Mesenchymal stem cell (in vitro differentiated cells and primary cell): ENCODE measurements at regions not wholly inside any gene's neighbourhood (a gene's known extent, or its start where the extent isn't known, plus 50 kb on each side); places are given as distances from the start of the nearest gene placed in this dataset.

Source experiments
- DNase-seq: peaks from one replicate; pipeline ENCODE4 v3.0.0-alpha.2; 2013
- H2AFZ ChIP-seq: one replicate; pipeline ENCODE4 v1.6.1; 2013; ENCODE audit warnings: low read depth, mild to moderate bottlenecking, control low read depth, inconsistent platforms, low read length, moderate library complexity
- H2AK5ac ChIP-seq: 2 replicates; pipeline ENCODE4 v1.6.1; 2013; ENCODE audit warnings: low read length, moderate library complexity, mild to moderate bottlenecking, inconsistent platforms; ENCODE audit not compliant: severe bottlenecking
- H2BK120ac ChIP-seq: one replicate; pipeline ENCODE4 v1.6.1; 2013; ENCODE audit warnings: low read depth, mild to moderate bottlenecking, inconsistent platforms, low read length, moderate library complexity
- H2BK12ac ChIP-seq, 2 experiments: one replicate each; pipeline ENCODE4 v1.6.1; 2013; ENCODE audit warnings: inconsistent platforms in 2 of 2, low read length in 2 of 2, mild to moderate bottlenecking in 2 of 2, moderate library complexity in 2 of 2, control low read depth in 1 of 2
- H2BK15ac ChIP-seq: one replicate; pipeline ENCODE4 v1.6.1; 2013; ENCODE audit warnings: mild to moderate bottlenecking, low read depth, inconsistent platforms; ENCODE audit not compliant: poor library complexity, severe bottlenecking
- H2BK5ac ChIP-seq: 2 replicates; pipeline ENCODE4 v1.6.1; 2013; ENCODE audit warnings: low read depth, mild to moderate bottlenecking, low read length, control low read depth, inconsistent platforms; ENCODE audit not compliant: poor library complexity, severe bottlenecking
- H3K14ac ChIP-seq, 2 experiments: one replicate each; pipeline ENCODE4 v1.6.1; 2013; ENCODE audit warnings: inconsistent platforms in 2 of 2, low read length in 2 of 2, control low read depth in 1 of 2, mild to moderate bottlenecking in 1 of 2, moderate library complexity in 1 of 2
- H3K18ac ChIP-seq, 2 experiments: one replicate each; pipeline ENCODE4 v1.6.1; 2013; ENCODE audit warnings: inconsistent platforms in 2 of 2, low read length in 2 of 2, control low read depth in 1 of 2, low read depth in 1 of 2, mild to moderate bottlenecking in 1 of 2
- H3K23ac ChIP-seq, 2 experiments: one replicate each; pipeline ENCODE4 v1.6.1; 2013; ENCODE audit warnings: inconsistent platforms in 2 of 2, low read length in 2 of 2, mild to moderate bottlenecking in 2 of 2, moderate library complexity in 2 of 2, control low read depth in 1 of 2
- H3K27ac ChIP-seq: 2 replicates; pipeline ENCODE4 v1.5.1; 2013; ENCODE audit warnings: mild to moderate bottlenecking, moderate library complexity, low read length, control low read depth, inconsistent platforms; ENCODE audit not compliant: poor library complexity, severe bottlenecking
- H3K27me3 ChIP-seq, 2 experiments: 2 replicates each; pipeline versions ENCODE4 v1.6.1 to v1.7.0; 2013; ENCODE audit warnings: low read length in 2 of 2, mild to moderate bottlenecking in 2 of 2, moderate library complexity in 2 of 2, control low read depth in 1 of 2, inconsistent platforms in 1 of 2; ENCODE audit not compliant: control insufficient read depth in 1 of 2, insufficient read depth in 1 of 2
- H3K36me3 ChIP-seq, 2 experiments: 2 replicates each; pipeline versions ENCODE4 v1.6.1 to v1.7.0; 2013; ENCODE audit warnings: low read length in 2 of 2, control low read depth in 1 of 2, inconsistent platforms in 1 of 2, low read depth in 1 of 2, mild to moderate bottlenecking in 1 of 2; ENCODE audit not compliant: insufficient read depth in 2 of 2, control insufficient read depth in 1 of 2
- H3K4ac ChIP-seq, 2 experiments: one replicate each; pipeline ENCODE4 v1.6.1; 2013; ENCODE audit warnings: inconsistent platforms in 2 of 2, low read length in 2 of 2, mild to moderate bottlenecking in 2 of 2, moderate library complexity in 2 of 2, control low read depth in 1 of 2, low read depth in 1 of 2
- H3K4me1 ChIP-seq: 2 replicates; pipeline ENCODE4 v1.6.1; 2013; ENCODE audit warnings: low read depth, low read length, control low read depth; ENCODE audit not compliant: control insufficient read depth, insufficient read depth
- H3K4me2 ChIP-seq: 2 replicates; pipeline ENCODE4 v1.6.1; 2013; ENCODE audit warnings: low read length, mild to moderate bottlenecking, inconsistent platforms; ENCODE audit not compliant: poor library complexity, severe bottlenecking
- H3K4me3 ChIP-seq, 2 experiments: 2 replicates each; pipeline versions ENCODE4 v1.5.1 to v1.7.0; 2013; ENCODE audit warnings: low read length in 2 of 2, mild to moderate bottlenecking in 2 of 2, control low read depth in 1 of 2, low read depth in 1 of 2; ENCODE audit not compliant: insufficient read depth in 1 of 2
- H3K79me1 ChIP-seq: replicated peaks from 2 replicates; pipeline ENCODE4 v1.6.1; 2013; ENCODE audit warnings: mild to moderate bottlenecking, control low read depth, low read length, inconsistent platforms; ENCODE audit not compliant: poor library complexity, severe bottlenecking
- H3K9ac ChIP-seq: 2 replicates; pipeline ENCODE4 v1.7.0; 2013; ENCODE audit warnings: mild to moderate bottlenecking, low read length, moderate library complexity
- H3K9me3 ChIP-seq: 2 replicates; pipeline ENCODE4 v1.7.0; 2013; ENCODE audit warnings: mild to moderate bottlenecking, low read length; ENCODE audit not compliant: control insufficient read depth
- H4K8ac ChIP-seq: one replicate; pipeline ENCODE4 v1.6.1; 2013; ENCODE audit warnings: inconsistent platforms, mild to moderate bottlenecking, low read length, moderate library complexity
- H4K91ac ChIP-seq: one replicate; pipeline ENCODE4 v1.6.1; 2013; ENCODE audit warnings: mild to moderate bottlenecking, low read length, inconsistent platforms
- WGBS: methylation state at CpG from one replicate; pipeline ENCODE4 v1.1.7; 2013; ENCODE audit warnings: mixed read lengths; 5-methylcytosine and 5-hydroxymethylcytosine counted together

- no peak overlapping the region for H3K23ac ChIP-seq
Measured at GRCh38 chr3:22977042-22977441, 226.1 kb upstream of the UBE2E2 start.

GRCh38 chr3:22977650-22978289 lies 225.4 kb upstream of the UBE2E2 start:
- H3K36me3 ChIP-seq: no peaks in the 10 kb centered on the region
- no peak overlapping the region for H4K8ac ChIP-seq
- no peak overlapping the region for H2BK12ac ChIP-seq
- H3K4ac ChIP-seq: no peak overlapping the region
- H3K79me1 ChIP-seq: no peaks in the 10 kb centered on the region
- H3K23ac ChIP-seq: no peak overlapping the region
- H2BK15ac ChIP-seq: no peak overlapping the region
- no peak for DNase-seq
- 100% methylated on average over 2 of the region's 3 CpGs for WGBS
- no peak overlapping the region for H4K91ac ChIP-seq
- no peak overlapping the region for H2BK120ac ChIP-seq
- no peak overlapping the region for H2AFZ ChIP-seq
- no peak overlapping the region for H3K18ac ChIP-seq
- peaks cover 3% of the 10 kb centered on the region for H3K4me1 ChIP-seq
- no peaks in the 10 kb centered on the region for H3K27me3 ChIP-seq
- no peak overlapping the region for H2BK5ac ChIP-seq
- no peak overlapping the region for H3K27ac ChIP-seq
- no peak overlapping the region for H3K4me2 ChIP-seq
- no peak overlapping the region for H2AK5ac ChIP-seq
- no peak overlapping the region for H3K14ac ChIP-seq
- H3K4me3 ChIP-seq: no peak overlapping the region
- peaks cover 4% of the 10 kb centered on the region for H3K9me3 ChIP-seq
- H3K9ac ChIP-seq: no peak overlapping the region

More at GRCh38 chr3:22977042-22977441, 226.1 kb upstream of the UBE2E2 start:
- H3K18ac ChIP-seq: no peak overlapping the region
- H2BK120ac ChIP-seq: no peak overlapping the region
- no peak overlapping the region for H2BK5ac ChIP-seq
- H3K4me2 ChIP-seq: no peak overlapping the region
- no peak overlapping the region for H3K9ac ChIP-seq
- H2AFZ ChIP-seq: no peak overlapping the region
- no peak overlapping the region for H2AK5ac ChIP-seq
- 87% methylated on average over 2 of the region's 2 CpGs for WGBS
- H3K79me1 ChIP-seq: no peaks in the 10 kb centered on the region
- H4K91ac ChIP-seq: no peak overlapping the region
- H3K27me3 ChIP-seq: no peaks in the 10 kb centered on the region
- peaks cover 3% of the 10 kb centered on the region for H3K4me1 ChIP-seq
- H3K4ac ChIP-seq: no peak overlapping the region
- H2BK15ac ChIP-seq: no peak overlapping the region
- H3K36me3 ChIP-seq: no peaks in the 10 kb centered on the region
- no peak for DNase-seq
- H3K14ac ChIP-seq: no peak overlapping the region
- peaks cover 4% of the 10 kb centered on the region for H3K9me3 ChIP-seq
- no peak overlapping the region for H4K8ac ChIP-seq
- no peak overlapping the region for H3K4me3 ChIP-seq
- no peak overlapping the region for H2BK12ac ChIP-seq
- H3K27ac ChIP-seq: no peak overlapping the region

- H2BK120ac ChIP-seq: no peak overlapping the region
- no peak overlapping the region for H3K27ac ChIP-seq
- H2BK5ac ChIP-seq: no peak overlapping the region
- no peak overlapping the region for H2BK12ac ChIP-seq
- peaks cover 3% of the 10 kb centered on the region for H3K4me1 ChIP-seq
- H3K14ac ChIP-seq: no peak overlapping the region
- H3K27me3 ChIP-seq: no peaks in the 10 kb centered on the region
- DNase-seq: no peak
- H3K4me2 ChIP-seq: no peak overlapping the region
- 100% methylated on average over 3 of the region's 4 CpGs for WGBS
- no peak overlapping the region for H3K18ac ChIP-seq
- no peak overlapping the region for H3K4me3 ChIP-seq
- H4K91ac ChIP-seq: no peak overlapping the region
- H2BK15ac ChIP-seq: no peak overlapping the region
- H2AK5ac ChIP-seq: no peak overlapping the region
- no peaks in the 10 kb centered on the region for H3K79me1 ChIP-seq
- no peak overlapping the region for H3K4ac ChIP-seq
- peaks cover under 1% of the 10 kb centered on the region for H3K9me3 ChIP-seq
- no peak overlapping the region for H2AFZ ChIP-seq
- no peak overlapping the region for H3K9ac ChIP-seq
- H3K36me3 ChIP-seq: no peaks in the 10 kb centered on the region
- H3K23ac ChIP-seq: no peak overlapping the region
- no peak overlapping the region for H4K8ac ChIP-seq
Measured at GRCh38 chr3:22979581-22979980, 223.5 kb upstream of the UBE2E2 start.

GRCh38 chr3:22980346-22980745 lies 222.8 kb upstream of the UBE2E2 start:
- Histone ChIP-seq H2AK5ac (no peak overlapping the region), H3K4ac (no peak overlapping the region), H3K36me3 (no peaks in the 10 kb centered on the region), H2BK12ac (no peak overlapping the region), H2BK15ac (no peak overlapping the region), H2BK120ac (no peak overlapping the region), H3K4me2 (no peak overlapping the region), H3K4me1 (peaks cover 3% of the 10 kb centered on the region), H2AFZ (no peak overlapping the region), H3K9ac (no peak overlapping the region), H2BK5ac (no peak overlapping the region), H3K14ac (no peak overlapping the region), H3K23ac (no peak overlapping the region), H3K9me3 (peaks cover 5% of the 10 kb centered on the region), H4K8ac (no peak overlapping the region), H3K27ac (no peak overlapping the region), H3K27me3 (no peaks in the 10 kb centered on the region), H3K18ac (no peak overlapping the region), H3K4me3 (no peak overlapping the region), H4K91ac (no peak overlapping the region), H3K79me1 (no peaks in the 10 kb centered on the region)
- DNase-seq: peak; percentile 47
- WGBS: 90% methylated on average over 3 of the region's 7 CpGs
